ENCODE measurements at regions not wholly inside any gene's neighbourhood (a gene's known extent, or its start where the extent isn't known, plus 50 kb on each side); places are given as distances from the start of the nearest gene placed in this dataset.
"Not testable (repeated sequence)": the region's sequence is repeated elsewhere in the genome, so short reads cannot be mapped to it uniquely, and the experiment has no call there.

DNA sequence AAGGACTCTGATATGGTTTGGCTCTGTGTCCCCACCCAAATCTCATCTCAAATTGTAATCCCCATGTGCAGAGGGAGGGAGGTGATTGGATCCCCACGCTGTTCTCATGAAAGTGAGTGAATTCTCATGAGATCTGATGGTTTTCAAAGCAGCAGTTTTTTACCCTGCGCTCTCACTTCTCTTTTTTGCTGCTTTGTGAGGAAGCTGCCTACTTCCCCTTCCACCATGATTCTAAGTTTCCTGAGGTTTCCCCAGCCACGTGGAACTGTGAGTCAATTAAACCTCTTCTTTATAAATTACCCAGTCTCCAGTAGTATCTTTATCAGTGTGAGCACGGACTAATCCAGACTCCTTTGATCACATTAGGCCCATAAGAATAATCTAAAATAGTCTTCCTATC, 719.7 kb upstream of the CDH8 start:
- no peak for DNase-seq (ENCODE audit: low spot score)

DNA sequence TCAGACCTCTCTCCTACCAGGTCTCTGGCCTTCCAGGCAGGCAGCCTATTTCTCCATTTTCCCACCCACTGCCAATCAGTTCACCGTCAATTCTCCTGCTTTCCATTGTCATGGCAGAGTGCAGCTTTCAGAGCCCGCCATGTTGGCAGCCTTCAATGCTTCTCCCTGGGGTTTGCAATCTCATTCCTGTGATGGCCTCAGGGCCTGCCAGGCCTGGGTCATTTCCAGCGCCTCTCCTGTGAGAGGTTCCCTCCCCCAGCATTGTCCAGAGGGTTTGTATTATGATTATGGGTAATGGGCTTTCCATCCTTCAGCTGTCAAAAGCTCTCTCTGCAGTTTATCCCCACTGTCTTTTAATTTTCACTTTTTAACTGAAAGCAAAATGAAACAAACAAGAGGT, 716.6 kb upstream of the CDH8 start:
- no peak for DNase-seq (ENCODE audit: low spot score)

DNA sequence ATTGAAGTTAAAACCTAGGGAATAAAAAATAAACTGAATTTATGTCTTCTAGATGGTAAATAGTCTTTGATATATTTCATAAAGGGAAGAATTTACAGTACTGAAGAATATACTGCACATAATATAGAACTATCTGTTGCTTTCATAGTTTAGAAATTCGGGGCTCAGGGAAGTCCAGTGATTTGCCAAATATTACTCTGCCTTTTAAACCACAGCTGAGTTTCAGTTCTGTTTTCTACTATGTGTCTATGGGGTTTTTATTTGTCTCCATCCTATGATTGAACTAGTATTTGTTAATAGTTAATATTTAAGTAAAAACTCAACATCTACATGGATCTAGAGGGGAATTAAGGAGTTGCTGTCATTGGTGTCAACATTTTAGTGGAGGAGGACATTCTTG, 715.0 kb upstream of the CDH8 start:
- no peak for DNase-seq (ENCODE audit: low spot score)

GRCh38 chr16:62741692-62742091, 705.5 kb upstream of the CDH8 start:
- DNase-seq (ENCODE audit: low spot score) = no peak

DNA sequence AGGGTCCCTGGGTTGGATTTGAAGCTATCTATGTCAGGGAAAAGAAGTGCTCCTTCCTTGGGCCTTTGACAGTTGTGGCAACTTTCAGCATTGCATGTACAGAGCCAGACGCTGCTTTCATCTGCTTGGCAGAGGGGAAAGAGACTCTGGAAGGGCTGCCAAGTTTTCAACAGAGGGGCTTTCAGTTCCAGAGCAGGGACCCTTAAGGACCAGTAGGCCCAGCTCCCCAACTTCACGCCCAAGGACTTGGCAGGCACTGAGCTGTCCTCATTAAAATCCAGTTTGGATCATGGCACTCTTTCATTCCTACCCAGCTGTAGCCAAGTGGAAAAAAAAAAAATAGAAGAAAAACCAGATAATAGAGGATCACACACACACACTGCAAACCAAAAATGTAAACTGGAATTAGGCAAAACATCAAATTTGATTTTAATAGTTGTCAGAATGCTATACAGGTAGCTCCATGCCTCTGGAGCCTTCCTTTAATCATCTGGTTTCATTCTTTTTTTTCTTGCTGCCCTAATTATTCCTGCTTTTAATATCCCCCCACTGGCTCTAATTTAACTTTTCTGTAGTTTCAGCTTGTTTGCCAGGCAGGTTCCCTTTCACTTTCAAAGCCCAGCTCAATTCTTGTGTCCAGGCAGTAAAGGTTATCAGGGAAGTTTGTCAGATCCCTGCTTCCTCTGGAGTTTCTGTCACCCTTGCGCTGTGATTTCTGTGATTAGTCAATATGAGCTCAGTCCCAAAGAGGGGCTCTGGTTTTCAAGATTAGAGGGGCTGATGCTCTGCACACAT, 702.6 kb upstream of the CDH8 start:
- no peak for DNase-seq (ENCODE audit: low spot score)

DNA sequence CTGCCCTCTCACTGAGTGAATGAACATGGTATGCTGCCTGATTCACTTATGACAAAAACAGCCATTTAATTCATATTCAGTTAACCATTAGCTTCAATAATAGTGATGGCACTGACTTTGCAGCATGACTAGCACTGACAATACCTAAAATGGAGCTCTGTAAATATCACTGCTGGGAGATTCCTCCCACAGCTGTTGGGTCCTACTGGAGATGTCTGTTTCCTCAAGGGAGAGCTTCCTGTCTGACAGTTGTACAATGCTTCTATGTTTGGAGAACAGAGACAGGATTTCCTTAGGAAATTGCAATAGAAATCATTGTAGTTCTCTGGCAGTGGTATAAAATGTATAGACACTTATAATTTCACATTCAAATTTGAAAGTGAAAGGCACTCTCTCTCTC, 695.9 kb upstream of the CDH8 start:
- no peak for DNase-seq (ENCODE audit: low spot score)

DNA sequence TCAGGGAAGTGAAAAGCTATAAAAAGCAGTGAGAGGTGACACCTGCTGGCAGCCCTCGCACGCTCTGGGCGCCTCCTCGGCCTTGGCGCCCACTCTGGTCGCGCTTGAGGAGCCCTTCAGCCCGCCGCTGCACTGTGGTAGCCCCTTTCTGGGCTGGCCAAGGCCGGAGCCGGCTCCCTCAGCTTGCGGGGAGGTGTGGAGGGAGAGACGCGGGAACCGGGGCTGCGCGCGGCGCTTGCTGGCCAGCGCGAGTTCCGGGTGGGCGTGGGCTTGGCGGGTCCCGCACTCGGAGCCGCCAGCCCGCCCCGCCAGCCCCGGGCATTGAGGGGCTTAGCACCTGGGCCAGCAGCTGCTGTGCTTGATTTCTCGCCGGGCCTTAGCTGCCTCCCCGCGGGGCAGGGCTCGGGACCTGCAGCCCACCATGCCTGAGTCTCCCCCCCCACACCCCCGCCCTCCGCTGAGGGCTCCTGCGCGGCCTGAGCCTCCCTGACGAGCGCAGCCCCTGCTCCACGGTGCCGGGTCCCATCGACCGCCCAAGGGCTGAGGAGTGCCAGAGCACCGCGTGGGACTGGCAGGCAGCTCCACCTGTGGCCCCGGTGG, 688.5 kb upstream of the CDH8 start:
- DNase-seq (ENCODE audit: low spot score) = not testable (repeated sequence)

- no peak for DNase-seq (ENCODE audit: low spot score)
Measured at GRCh38 chr16:62720651-62721050, 684.4 kb upstream of the CDH8 start.

DNA sequence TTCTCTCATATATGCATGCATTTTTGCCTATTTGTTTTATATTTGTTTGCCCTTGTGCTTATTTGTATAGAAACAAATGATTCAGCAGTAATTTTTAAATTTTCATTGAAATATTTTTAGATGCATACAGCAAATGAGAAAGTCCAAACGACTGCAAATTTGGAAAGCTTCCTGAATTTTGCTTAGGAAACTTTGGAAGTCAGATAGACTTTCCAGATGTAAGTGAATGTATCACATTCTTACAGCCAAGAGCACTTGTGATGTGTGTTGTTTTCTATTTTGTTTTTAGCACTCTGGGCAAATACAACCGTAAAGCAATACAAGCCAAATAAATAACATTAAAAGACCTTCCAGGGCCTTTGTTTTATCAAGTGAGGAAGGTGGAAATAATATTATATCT, 680.8 kb upstream of the CDH8 start:
- DNase-seq (ENCODE audit: low spot score) = no peak

DNA sequence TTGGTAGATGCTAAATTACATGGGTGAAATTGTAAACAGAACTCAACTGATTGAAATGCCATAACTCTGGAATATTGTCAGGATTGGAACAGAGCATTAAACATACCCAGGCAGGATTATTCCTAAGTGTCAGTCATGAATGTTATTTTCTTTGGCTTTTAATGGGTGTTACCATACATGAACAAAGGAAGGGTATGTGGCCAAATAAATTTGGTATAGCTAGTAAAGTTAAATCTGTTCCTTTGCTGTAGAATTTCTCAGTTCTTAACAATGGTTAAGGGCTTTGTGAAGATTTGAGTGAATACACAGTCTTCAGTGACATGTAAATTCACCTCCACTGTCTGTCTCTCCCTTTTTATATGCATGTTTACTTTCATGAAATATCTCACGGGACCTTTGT, 679.5 kb upstream of the CDH8 start:
- DNase-seq (ENCODE audit: low spot score) = no peak

DNA sequence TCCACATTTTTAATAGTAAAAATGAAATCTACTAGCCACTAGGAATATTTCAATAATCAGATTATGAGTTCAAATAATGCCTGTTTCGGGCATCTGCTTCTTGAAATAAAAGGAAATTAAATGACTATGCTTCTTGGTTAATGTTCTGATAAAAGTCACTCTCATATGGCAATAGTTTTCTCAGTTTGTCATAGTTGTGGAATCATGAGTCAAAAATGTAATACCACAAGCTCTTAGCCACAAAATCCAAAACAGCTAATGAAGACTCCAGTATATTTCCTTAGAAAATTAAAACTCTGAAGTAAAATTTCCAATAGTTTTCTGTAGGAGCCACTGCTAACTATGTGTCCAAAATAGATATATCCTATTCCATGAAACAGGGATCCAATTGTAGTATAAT, 676.3 kb upstream of the CDH8 start:
- DNase-seq (ENCODE audit: low spot score) = no peak

- DNase-seq (ENCODE audit: low spot score) = no peak
Measured at GRCh38 chr16:62711797-62712196, 675.6 kb upstream of the CDH8 start.

GRCh38 chr16:62709794-62710193, 673.6 kb upstream of the CDH8 start:
- no peak for DNase-seq (ENCODE audit: low spot score)

- DNase-seq (ENCODE audit: low spot score) = no peak
Measured at GRCh38 chr16:62701426-62701825, 665.2 kb upstream of the CDH8 start.

GRCh38 chr16:62700426-62701294, 664.4 kb upstream of the CDH8 start:
- DNase-seq (ENCODE audit: low spot score) = no peak

GRCh38 chr16:62692685-62693084, 656.4 kb upstream of the CDH8 start:
- DNase-seq (ENCODE audit: low spot score) = no peak

- no peak for DNase-seq (ENCODE audit: low spot score)
Measured at GRCh38 chr16:62681819-62682218, 645.6 kb upstream of the CDH8 start.

DNA sequence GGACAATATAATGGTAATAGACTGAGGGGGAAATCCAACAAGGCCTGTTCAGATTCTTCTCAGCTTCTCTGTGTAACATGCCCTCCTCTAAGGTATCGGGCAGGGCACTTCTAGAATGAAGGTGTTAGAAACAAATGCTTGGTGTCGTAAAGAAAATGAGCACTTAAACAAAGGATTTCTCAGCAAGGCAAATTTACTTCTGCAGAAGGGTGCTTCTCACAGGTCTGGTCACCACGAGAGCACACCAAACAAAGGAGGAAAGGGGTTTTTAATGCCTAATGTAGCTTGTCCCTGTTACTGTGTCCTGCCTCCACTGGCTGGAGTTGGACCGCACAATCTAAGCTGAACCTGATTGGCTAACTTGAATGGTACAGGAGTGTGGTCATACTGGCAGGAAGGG, 642.6 kb upstream of the CDH8 start:
- DNase-seq (ENCODE audit: low spot score) = no peak

GRCh38 chr16:62676306-62676705, 640.1 kb upstream of the CDH8 start:
- no peak for DNase-seq (ENCODE audit: low spot score)

- DNase-seq (ENCODE audit: low spot score) = no peak
Measured at GRCh38 chr16:62665269-62665668, 629.0 kb upstream of the CDH8 start.

DNA sequence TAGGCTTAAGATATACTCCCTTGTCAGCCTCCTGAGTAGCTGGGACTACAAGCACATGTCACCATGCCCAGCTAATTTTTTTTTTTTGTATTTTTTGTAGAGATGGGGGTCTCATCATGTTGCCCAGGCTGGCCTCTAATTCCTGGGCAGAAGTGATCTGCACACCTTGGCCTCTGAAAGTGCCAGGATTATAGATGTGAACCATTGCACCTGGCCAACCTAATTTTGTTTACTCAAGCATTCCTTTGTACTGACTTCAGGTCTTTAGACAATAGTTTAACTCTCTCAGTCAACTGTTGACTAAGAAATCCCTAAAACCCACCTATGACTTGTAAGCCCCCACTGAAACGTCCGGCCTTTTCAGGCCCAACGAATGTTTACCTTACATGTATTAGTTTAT, 628.3 kb upstream of the CDH8 start:
- no peak for DNase-seq (ENCODE audit: low spot score)

- DNase-seq (ENCODE audit: low spot score) = no peak
Measured at GRCh38 chr16:62661435-62661834, 625.2 kb upstream of the CDH8 start.

DNA sequence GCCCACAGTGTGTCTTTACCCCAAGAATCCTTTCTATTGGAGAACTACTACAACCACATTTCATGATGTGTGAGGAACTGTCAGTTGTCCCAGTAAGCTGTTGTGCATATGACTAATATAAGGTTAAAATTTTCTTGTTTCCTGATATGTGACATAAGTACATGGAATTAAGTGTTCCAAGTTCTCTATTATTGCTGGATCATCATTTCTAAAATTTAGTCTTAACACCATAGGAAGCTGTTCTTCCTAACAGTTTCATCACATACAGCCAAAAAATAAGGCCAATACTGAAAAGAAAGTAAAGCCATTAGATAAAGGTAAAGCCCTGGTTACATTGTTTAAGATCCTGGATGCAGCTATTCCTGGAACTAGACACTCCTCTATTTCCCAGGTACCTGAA, 620.9 kb upstream of the CDH8 start:
- no peak for DNase-seq (ENCODE audit: low spot score)

All from hematopoietic multipotent progenitor cell treated with erythropoietin and hydrocortisone succinate and interleukin-3 and kit ligand, for 15 days (in vitro differentiated cells).